Activated naive CD8-positive, alpha-beta T cell treated with anti-CD3 and anti-CD28 coated beads, Interleukin-2, amount 10 ng/mL, durations not matched to agents 7 days and 5 days (primary cell): ENCODE measurements at regions not wholly inside any gene's neighbourhood (a gene's known extent, or its start where the extent isn't known, plus 50 kb on each side); places are given as distances from the start of the nearest gene placed in this dataset.

Experiments used
- ATAC-seq: fragments of 150-1000 bp; cut with Tn5 transposase; one replicate; pipeline ENCODE4 v1.10.0; 2021; ENCODE audit warnings: low read depth, moderate library complexity
- POLR2A ChIA-PET: fragments of 350-600 bp; sonication (Branson Sonifier 250); formaldehyde crosslinking; loops from one replicate; lab custom pipeline; 2021; ENCODE audit warnings: antibody characterized with exemption; lab: Charles Lee
- DNase-seq: peaks from one replicate; pipeline ENCODE4 v3.0.0; 2021
- H3K27ac Mint-ChIP-seq: one replicate; pipeline ENCODE4 v1.8.0; 2022; ENCODE audit warnings: mild to moderate bottlenecking, mixed read lengths
- H3K27me3 Mint-ChIP-seq: one replicate; pipeline ENCODE4 v1.8.0; 2022; ENCODE audit warnings: mild to moderate bottlenecking, moderate library complexity, mixed read lengths
- H3K36me3 Mint-ChIP-seq: one replicate; pipeline ENCODE4 v1.8.0; 2021; ENCODE audit warnings: mild to moderate bottlenecking, mixed read lengths
- H3K4me1 Mint-ChIP-seq: one replicate; pipeline ENCODE4 v1.8.0; 2021; ENCODE audit warnings: mixed read lengths
- H3K4me3 Mint-ChIP-seq: one replicate; pipeline ENCODE4 v1.8.0; 2022; ENCODE audit warnings: mild to moderate bottlenecking, moderate library complexity, mixed read lengths
- H3K9me3 Mint-ChIP-seq: one replicate; pipeline ENCODE4 v1.8.0; 2021; ENCODE audit warnings: mixed read lengths

DNA sequence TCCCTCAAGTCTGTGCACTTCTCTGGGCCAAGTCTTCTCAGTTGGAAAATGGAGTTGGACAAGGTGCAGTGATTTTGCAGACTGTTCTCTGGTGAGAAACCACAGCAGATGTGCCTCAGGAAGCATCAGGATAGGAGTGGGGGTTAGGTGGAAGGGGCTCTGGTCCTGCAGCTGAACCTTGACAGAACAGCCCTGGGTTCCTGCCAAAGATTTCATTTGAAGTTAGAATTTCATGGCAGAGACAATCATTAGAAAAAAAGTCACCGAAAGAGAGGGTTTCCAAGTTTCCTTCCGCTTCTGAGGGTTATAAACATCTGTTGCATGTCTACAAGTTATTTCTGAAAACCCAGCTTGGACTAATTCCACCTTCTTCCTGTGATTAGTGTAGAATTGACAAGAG is 80.4 kb upstream of the IRX3 start:
- H3K4me3 Mint-ChIP-seq: no peak overlapping the region
- no peaks in the 10 kb centered on the region for H3K4me1 Mint-ChIP-seq
- no peak overlapping the region for H3K27ac Mint-ChIP-seq
- peaks cover 15% of the 10 kb centered on the region for H3K27me3 Mint-ChIP-seq
- no peaks in the 10 kb centered on the region for H3K36me3 Mint-ChIP-seq
- DNase-seq: no peak
- no peaks in the 10 kb centered on the region for H3K9me3 Mint-ChIP-seq
- POLR2A ChIA-PET: no interaction called here
- no peak for ATAC-seq

DNA sequence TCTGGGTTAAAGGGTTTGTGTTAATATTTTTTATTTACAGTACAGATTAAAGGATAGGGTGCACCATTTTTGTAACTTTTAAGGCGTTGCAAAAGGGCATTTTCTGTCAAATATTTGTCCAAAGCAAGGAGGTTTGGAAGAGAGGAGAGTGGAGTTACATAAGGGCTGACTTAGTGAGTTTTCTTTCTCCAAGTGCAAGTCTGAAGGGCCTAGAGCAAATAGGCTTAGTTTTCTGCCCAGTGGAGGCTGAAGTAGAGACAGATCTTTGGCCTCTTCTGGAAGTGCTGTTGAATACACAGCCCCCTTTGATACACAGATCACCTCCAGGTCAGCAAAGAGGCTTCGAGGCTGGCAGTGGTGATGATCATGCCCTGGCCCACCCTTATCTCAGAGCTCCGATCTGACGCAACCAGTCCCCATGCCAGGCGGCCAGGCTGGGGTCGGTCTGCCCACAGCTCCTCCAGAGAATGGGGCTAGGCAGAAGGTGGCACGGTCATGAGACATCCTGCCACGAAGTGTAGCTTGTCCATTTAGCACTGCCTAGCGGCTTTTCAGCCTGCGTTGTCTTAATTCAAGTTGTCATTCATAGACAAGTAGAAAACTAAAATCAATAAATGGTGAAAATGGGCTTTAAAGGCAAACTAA is 79.5 kb upstream of the IRX3 start:
- ATAC-seq (no peak), DNase-seq (no peak)
- Mint-ChIP-seq H3K36me3 (no peaks in the 10 kb centered on the region), H3K27ac (no peak overlapping the region), H3K4me3 (no peak overlapping the region), H3K4me1 (no peaks in the 10 kb centered on the region), H3K9me3 (no peaks in the 10 kb centered on the region), H3K27me3 (peaks cover 18% of the 10 kb centered on the region)
- POLR2A ChIA-PET: no interaction called here

DNA sequence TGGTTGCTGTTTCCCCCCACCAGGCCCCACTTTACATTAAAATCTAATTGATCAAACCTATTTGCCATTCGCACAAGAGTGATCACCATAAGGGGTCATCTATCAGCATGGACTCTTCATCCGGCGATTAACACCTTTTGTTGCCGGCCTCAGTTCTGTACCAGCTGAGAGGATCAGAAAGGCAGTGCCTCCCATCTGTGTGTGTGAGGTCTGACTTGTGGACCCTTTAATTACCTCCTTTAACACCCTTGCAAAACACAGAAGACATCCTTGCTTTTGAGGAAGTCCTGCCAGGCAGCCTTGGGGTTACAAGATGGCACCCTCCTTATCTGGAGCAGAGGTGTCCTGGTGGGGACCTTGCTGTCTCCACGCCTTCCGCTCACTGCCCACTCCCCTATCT is 77.2 kb upstream of the IRX3 start:
- H3K27me3 Mint-ChIP-seq: peaks cover 16% of the 10 kb centered on the region
- H3K4me3 Mint-ChIP-seq: no peak overlapping the region
- POLR2A ChIA-PET: no interaction called here
- no peak overlapping the region for H3K27ac Mint-ChIP-seq
- H3K9me3 Mint-ChIP-seq: no peaks in the 10 kb centered on the region
- H3K36me3 Mint-ChIP-seq: no peaks in the 10 kb centered on the region
- no peak for ATAC-seq
- DNase-seq: no peak
- no peaks in the 10 kb centered on the region for H3K4me1 Mint-ChIP-seq

DNA sequence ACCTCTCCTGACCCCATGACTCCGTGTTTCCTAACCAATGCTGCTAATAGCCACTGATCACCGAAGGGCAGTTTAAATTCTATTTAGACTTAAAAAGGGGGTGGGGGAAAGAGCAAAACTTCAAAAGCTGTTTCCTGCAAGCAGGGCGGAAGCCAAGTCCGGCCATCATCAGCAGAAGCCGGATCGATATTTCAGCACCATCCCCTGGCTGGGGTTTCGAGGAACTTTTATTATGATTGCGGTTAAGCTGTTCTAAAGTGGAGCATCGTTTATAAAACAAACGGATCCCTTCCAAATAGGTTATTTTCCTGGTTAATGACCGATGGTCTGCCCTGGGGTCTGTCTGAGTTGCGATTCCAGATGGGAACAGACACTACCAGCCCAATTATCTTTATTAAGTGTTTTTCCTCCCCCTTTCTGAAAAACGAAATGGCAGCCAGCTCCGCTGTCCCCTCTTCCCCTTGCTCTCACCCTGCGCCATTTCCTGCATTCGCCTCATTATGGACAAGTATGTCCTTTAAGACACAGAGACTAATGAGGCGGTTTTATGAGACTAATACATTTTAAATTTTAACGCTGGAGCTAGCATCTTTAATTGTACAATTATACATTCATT is 76.1 kb upstream of the IRX3 start:
- Mint-ChIP-seq H3K27me3 (peaks cover 16% of the 10 kb centered on the region), H3K9me3 (no peaks in the 10 kb centered on the region), H3K36me3 (no peaks in the 10 kb centered on the region), H3K27ac (no peak overlapping the region), H3K4me3 (no peak overlapping the region), H3K4me1 (no peaks in the 10 kb centered on the region)
- ATAC-seq (no peak), DNase-seq (no peak)
- POLR2A ChIA-PET: no interaction called here

DNA sequence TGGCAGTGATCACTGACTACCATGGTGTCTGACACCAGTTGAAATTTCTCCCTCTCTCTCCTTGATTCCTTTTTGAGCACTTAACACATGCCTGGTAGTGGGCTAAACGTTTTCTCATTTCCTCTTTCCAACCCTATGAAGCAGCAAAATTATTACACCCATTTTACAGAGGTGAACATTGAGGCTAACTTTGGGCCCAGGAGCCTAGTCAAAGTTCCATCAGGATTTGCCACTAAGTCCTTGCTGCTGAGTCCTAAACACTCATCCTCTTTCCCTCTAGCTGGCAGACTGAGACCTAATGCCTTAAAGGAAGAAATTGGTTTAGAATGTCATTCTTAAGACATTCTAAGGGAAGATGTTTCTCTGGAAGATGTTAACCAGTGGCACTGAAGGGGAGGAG is 74.7 kb upstream of the IRX3 start:
- peaks cover 16% of the 10 kb centered on the region for H3K27me3 Mint-ChIP-seq

DNA sequence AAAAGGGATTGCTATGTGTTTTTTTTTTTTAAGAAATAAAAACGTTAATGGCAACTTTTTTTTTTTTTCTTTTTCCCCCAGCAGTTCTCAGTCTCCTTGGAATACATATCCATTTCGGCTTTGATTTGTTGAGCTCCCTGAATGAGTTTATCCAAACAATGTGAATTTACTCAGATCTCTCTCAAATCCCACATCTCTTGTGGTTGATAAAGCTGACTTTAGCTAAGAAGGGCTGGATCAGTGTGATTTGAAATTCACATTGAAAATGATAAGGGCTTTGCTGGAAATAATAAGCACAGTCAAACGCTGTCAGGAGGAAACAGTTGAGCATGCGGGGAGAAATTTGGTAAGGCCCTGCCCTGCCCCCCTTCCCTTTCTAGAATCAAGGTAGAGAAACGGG is 74.1 kb upstream of the IRX3 start:
- Mint-ChIP-seq H3K4me3 (no peak overlapping the region), H3K27ac (no peak overlapping the region), H3K9me3 (no peaks in the 10 kb centered on the region), H3K4me1 (no peaks in the 10 kb centered on the region), H3K27me3 (peaks cover 16% of the 10 kb centered on the region), H3K36me3 (no peaks in the 10 kb centered on the region)
- DNase-seq (no peak), ATAC-seq (no peak)
- POLR2A ChIA-PET: no interaction called here

More for the DNA sequence above, 74.7 kb upstream of the IRX3 start:
- POLR2A ChIA-PET: no interaction called here
- Mint-ChIP-seq H3K9me3 (no peaks in the 10 kb centered on the region), H3K36me3 (no peaks in the 10 kb centered on the region), H3K27ac (no peak overlapping the region), H3K4me1 (no peaks in the 10 kb centered on the region), H3K4me3 (no peak overlapping the region)
- ATAC-seq: no peak
- DNase-seq: no peak

DNA sequence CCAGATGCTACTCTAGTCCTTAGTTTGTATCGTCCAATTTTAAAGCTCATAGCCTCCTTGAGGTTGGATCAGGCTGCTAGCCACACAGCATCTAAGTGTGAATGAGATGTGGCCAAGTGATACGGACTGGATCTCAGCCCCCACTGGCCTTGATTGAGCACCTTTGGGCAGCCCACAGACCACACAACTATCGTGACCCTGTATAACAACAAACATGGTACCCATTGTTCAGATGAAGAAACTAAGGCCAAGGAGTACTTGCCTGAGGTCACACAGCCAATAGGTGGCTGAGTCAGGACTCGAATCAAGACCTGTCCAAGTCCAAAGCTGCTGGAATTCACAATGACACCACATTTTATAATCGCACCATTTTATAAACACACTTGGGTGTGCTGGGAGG is 73.0 kb upstream of the IRX3 start:
- ATAC-seq (no peak), DNase-seq (no peak)
- POLR2A ChIA-PET: no interaction called here
- Mint-ChIP-seq H3K27me3 (peaks cover 16% of the 10 kb centered on the region), H3K36me3 (no peaks in the 10 kb centered on the region), H3K4me1 (no peaks in the 10 kb centered on the region), H3K27ac (no peak overlapping the region), H3K9me3 (peaks cover 2% of the 10 kb centered on the region), H3K4me3 (no peak overlapping the region)

DNA sequence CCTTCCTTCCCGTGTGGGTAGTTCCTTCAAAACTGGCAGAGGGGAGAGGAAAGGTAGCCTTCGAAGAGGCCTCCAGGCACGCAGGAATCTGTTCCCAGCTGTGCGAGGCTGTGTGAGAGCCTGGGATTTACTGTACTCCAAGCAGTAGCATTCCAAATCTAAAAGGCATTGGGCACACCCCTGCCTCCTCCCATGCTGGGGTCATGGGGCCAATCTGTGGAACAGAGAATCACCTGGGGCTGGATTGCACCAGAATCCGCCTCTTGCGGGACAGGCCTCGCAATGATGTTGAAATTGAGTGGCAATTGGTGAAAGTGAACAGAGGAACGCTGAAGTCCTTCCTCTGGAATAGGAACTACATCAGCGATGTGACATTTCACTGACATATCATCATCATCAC is 72.5 kb upstream of the IRX3 start:
- ATAC-seq (no peak), DNase-seq (no peak)
- peaks cover 16% of the 10 kb centered on the region for H3K27me3 Mint-ChIP-seq
- POLR2A ChIA-PET: no interaction called here
- H3K9me3 Mint-ChIP-seq: peaks cover 3% of the 10 kb centered on the region
- no peaks in the 10 kb centered on the region for H3K36me3 Mint-ChIP-seq
- H3K4me3 Mint-ChIP-seq: no peak overlapping the region
- no peak overlapping the region for H3K27ac Mint-ChIP-seq
- no peaks in the 10 kb centered on the region for H3K4me1 Mint-ChIP-seq

DNA sequence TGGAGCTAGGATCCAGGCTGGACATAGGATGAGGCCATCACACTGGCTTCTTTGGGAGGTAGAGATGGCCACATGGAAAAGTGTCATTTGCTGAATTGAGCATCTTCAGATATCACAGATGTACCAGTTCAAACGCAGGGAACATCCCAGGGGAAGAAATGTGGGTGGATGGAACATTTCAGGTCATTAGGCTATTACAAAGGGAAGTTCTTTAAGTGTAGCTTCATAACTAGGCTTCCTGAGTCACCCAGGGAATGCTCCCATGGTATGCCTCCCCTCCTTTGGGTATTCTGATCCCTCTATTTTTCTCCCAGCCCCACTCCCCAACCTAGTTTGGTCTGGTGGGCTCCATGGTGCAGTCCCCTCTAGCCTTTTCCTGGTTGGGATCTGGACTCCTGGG is 69.8 kb upstream of the IRX3 start:
- H3K36me3 Mint-ChIP-seq: no peaks in the 10 kb centered on the region
- peaks cover 4% of the 10 kb centered on the region for H3K9me3 Mint-ChIP-seq
- DNase-seq (no peak), ATAC-seq (no peak)
- no peak overlapping the region for H3K27ac Mint-ChIP-seq
- POLR2A ChIA-PET: no interaction called here
- H3K4me1 Mint-ChIP-seq: no peaks in the 10 kb centered on the region
- no peak overlapping the region for H3K4me3 Mint-ChIP-seq
- H3K27me3 Mint-ChIP-seq: peaks cover 5% of the 10 kb centered on the region

DNA sequence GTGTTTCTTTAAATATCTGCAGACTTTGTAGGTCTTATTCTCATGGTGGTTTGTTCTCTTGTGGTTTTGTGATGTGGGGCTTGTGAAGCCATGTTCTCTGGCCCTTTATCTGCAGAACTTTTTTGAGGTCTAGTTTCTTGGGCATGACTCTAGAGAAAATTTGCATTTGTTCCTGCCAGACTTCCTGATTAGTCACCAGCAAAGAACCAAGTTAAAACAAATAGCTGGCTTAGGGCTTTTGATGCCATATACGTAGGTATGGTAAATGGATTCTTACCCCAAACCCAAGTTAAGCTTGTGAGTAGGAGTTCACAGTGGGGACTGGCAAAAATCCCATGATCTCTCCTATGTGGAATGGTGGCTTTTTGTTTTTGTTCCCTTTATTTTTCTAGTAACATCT is 68.7 kb upstream of the IRX3 start:
- Mint-ChIP-seq H3K27me3 (no peaks in the 10 kb centered on the region), H3K9me3 (peaks cover 4% of the 10 kb centered on the region), H3K4me1 (no peaks in the 10 kb centered on the region), H3K36me3 (no peaks in the 10 kb centered on the region), H3K4me3 (no peak overlapping the region), H3K27ac (no peak overlapping the region)
- ATAC-seq (no peak), DNase-seq (no peak)
- POLR2A ChIA-PET: no interaction called here

DNA sequence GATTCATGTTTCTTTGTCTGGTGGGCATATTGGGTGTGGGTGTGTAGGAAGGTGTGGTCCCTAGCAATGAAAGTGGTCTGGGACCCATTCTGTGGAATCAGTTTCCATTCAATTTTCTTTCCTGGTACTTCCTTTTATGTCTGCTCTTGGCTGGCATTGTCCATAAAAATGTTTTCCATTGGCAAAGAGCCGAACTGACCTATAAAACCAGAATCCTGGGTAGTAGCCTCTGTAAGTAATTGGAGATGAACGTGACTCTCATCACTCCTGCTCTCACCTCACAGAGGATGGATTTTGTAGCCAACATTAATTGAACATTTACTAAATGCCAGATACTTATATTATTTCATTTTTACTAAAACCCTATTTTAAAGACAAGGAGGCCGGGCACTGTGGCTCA is 66.5 kb upstream of the IRX3 start:
- ATAC-seq (no peak), DNase-seq (no peak)
- H3K4me1 Mint-ChIP-seq: no peaks in the 10 kb centered on the region
- H3K36me3 Mint-ChIP-seq: no peaks in the 10 kb centered on the region
- POLR2A ChIA-PET: no interaction called here
- H3K27me3 Mint-ChIP-seq: no peaks in the 10 kb centered on the region
- H3K27ac Mint-ChIP-seq: no peak overlapping the region
- H3K4me3 Mint-ChIP-seq: no peak overlapping the region
- H3K9me3 Mint-ChIP-seq: peaks cover 4% of the 10 kb centered on the region

DNA sequence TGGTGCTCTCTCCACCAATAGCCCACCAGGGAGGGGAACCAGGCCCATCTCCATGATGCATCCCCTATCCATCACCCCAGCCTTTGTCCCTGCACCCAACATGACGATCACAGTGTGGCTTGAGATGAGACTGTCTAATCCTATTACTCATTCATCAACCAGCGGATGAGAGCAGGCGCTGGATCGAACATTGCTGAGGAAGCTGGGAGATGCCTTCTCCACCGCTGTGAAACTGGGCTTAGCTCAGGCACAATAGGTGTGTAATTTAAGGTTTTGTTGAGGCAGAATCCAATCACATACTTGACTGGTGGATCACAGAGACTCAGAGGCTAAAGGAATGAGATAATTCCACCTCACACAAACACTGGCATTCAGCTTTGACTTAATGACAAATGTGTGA is 64.6 kb upstream of the IRX3 start:
- DNase-seq (no peak), ATAC-seq (no peak)
- no peak overlapping the region for H3K4me3 Mint-ChIP-seq
- no peaks in the 10 kb centered on the region for H3K4me1 Mint-ChIP-seq
- POLR2A ChIA-PET: no interaction called here
- H3K9me3 Mint-ChIP-seq: peaks cover 4% of the 10 kb centered on the region
- peaks cover 2% of the 10 kb centered on the region for H3K27me3 Mint-ChIP-seq
- no peaks in the 10 kb centered on the region for H3K36me3 Mint-ChIP-seq
- no peak overlapping the region for H3K27ac Mint-ChIP-seq

DNA sequence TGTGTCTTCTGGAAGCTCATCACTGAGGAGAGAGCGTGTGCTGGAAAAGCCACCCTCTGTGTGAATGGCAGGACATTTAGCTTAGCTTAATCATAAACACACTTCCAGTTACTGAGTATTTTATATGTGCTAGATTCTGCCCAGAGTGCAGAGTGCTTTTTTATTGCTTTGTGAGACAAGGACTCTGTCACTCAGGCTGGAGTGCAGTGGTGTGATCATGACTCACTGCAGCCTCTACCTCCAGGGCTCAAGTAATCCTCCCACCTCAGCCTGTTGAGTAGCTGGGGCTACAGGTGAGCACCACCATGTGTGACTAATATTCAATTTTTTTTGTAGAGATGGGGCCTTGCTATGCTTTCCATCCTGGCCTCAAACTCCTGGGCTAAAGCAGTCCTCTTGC is 61.4 kb upstream of the IRX3 start:
- no peaks in the 10 kb centered on the region for H3K36me3 Mint-ChIP-seq
- H3K4me3 Mint-ChIP-seq: no peak overlapping the region
- DNase-seq (no peak), ATAC-seq (no peak)
- no peaks in the 10 kb centered on the region for H3K4me1 Mint-ChIP-seq
- POLR2A ChIA-PET: no interaction called here
- peaks cover 2% of the 10 kb centered on the region for H3K27me3 Mint-ChIP-seq
- no peaks in the 10 kb centered on the region for H3K9me3 Mint-ChIP-seq
- no peak overlapping the region for H3K27ac Mint-ChIP-seq

DNA sequence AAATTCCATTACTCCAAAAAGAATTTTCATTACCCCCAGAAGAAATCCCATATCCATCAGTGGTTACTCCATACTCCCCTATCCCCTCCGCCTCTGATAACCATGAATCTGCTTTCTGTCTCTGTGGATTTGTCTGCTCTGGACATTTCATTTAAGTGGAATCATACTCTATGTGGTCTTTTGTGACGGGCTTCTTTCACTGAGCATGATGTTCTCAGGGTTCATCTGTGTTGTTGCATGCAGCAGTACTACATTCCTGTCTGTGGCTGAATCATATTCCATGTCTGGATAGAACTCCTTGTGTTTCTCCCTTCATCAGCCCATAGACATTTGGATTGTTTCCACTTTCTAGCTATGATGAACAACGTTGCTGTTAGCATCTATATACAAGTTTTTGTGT is 59.5 kb upstream of the IRX3 start:
- no peak for ATAC-seq
- Mint-ChIP-seq H3K27me3 (peaks cover 2% of the 10 kb centered on the region), H3K4me1 (no peaks in the 10 kb centered on the region), H3K27ac (no peak overlapping the region), H3K36me3 (no peaks in the 10 kb centered on the region), H3K9me3 (no peaks in the 10 kb centered on the region), H3K4me3 (no peak overlapping the region)
- POLR2A ChIA-PET: no interaction called here
- no peak for DNase-seq
